HG02870 (cell line): ENCODE measurements at regions not wholly inside any gene's neighbourhood (a gene's known extent, or its start where the extent isn't known, plus 50 kb on each side); places are given as distances from the start of the nearest gene placed in this dataset.
"Not testable (repeated sequence)": the region's sequence is repeated elsewhere in the genome, so short reads cannot be mapped to it uniquely, and the experiment has no call there.

Experiments
- ATAC-seq: cut with Tn5 transposase; IDR thresholded peaks from one replicate; pipeline ENCODE4 v1.9.1; 2021; ENCODE audit warnings: mild to moderate bottlenecking, moderate library complexity; ENCODE audit not compliant: unreplicated experiment

DNA sequence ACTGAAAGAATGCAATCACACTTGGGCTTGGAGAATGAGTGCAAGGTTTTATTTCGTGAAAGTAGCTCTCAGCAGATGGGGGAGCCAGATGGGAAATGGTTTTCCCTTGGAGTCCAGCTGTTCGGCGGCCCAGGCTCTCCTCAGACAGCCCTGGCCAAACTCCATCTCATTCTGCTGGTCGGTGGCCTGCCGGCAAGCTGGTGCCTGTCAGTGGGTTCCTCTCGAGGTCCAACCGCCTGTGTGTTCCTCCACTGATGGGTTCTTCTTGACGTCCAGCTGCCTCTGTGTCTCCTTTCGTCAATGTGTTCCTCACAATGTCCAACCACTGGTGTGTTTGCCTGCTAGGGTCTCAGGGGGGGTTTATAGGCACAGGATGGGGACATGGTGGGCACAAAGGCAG, 80.3 kb downstream of the POU3F4 start:
- no peak for ATAC-seq

DNA sequence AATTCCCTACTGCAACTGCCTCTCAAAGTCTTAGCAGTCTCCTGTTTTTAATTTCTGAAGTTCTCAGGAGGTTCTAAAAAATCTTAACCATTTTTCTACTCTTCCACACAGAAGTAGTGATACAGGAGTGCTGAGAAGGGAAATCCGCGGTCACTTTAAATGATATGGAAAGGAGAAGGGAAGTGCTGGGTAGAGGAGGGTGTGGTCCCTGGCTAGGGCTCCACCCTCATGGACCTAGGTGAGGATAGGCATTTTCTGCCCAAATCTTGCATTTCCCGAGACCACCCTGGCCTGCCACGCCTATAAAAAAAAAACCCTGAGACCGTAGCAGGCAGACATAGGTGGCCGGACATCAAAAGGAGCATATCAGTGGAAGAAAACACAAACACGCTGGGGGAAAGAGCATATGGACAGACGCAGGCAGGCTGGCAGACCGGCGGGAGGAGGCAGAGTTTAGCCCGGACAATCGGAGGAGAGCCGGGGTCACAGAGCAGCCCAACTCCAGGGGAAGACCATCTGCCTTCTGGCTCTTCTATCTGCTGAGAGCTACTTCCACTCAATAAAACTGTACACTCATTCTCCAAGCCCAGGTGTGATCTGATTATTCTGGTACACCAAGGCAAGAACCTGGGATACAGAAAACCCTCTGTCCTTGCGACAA, 85.7 kb downstream of the POU3F4 start:
- ATAC-seq, result no peak

- ATAC-seq, result no peak
Observed at GRCh38 chrX:83630662-83631061, 122.6 kb downstream of the POU3F4 start.

DNA sequence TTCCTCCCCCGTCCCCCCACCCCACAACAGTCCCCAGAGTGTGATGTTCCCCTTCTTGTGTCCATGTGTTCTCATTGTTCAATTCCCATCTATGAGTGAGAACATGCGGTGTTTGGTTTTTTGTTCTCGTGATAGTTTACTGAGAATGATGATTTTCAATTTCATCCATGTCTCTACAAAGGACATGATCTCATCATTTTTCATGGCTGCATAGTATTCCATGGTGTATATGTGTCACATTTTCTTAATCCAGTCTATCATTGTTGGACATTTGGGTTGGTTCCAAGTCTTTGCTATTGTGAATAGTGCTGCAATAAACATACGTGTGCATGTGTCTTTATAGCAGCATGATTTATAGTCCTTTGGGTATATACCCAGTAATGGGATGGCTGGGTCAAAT, 141.6 kb downstream of the POU3F4 start:
- ATAC-seq, result not testable (repeated sequence)

- peak; percentile 89 for ATAC-seq
Observed at GRCh38 chrX:83658731-83659130, 150.6 kb downstream of the POU3F4 start.
